ENCODE measurements at regions not wholly inside any gene's neighbourhood (a gene's known extent, or its start where the extent isn't known, plus 50 kb on each side); places are given as distances from the start of the nearest gene placed in this dataset.

- TF ChIP-seq CTCF (IDR thresholded peaks at IDR 0.05; ENCODE audit: low read length) (no peak), EZH2 (optimal IDR thresholded peaks at IDR 0.05; ENCODE audit: low read depth, low read length) (no peak)
Measured at GRCh38 chr18:51821610-51822009, 518.4 kb upstream of the DCC start.
